ENCODE measurements at regions not wholly inside any gene's neighbourhood (a gene's known extent, or its start where the extent isn't known, plus 50 kb on each side); places are given as distances from the start of the nearest gene placed in this dataset.
A peak's percentile ranks its signal among the peaks of the same experiment; 100 is the strongest.
"Not testable (repeated sequence)": the region's sequence is repeated elsewhere in the genome, so short reads cannot be mapped to it uniquely, and the experiment has no call there.

GRCh38 chr21:27795418-27795817, 828.5 kb upstream of the ADAMTS5 start:
- no peak for DNase-seq

- no peak for DNase-seq
Observed at GRCh38 chr21:27793901-27794300, 827.0 kb upstream of the ADAMTS5 start.

- no peak for DNase-seq
Observed at GRCh38 chr21:27787046-27787445, 820.2 kb upstream of the ADAMTS5 start.

DNA sequence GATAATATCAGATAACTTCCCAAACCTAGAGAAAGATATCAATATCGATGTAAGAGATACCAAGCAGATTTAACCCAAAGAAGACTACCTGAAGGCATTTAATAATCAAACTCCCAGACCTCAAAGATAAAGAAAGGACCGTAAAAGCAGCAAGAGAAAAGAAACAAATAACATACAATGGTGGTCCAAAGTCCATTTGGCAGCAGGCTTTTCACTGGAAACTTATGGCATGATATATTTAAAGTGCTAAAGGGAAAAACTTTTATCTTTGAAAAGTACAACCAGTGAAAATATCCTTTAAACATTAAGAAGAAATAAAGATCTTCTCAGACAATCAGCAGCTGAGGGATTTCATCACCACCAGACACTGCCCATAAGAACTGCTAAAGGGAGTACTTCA, 812.7 kb upstream of the ADAMTS5 start:
- DNase-seq = no peak

- DNase-seq = peak; percentile 30
Observed at GRCh38 chr21:27776925-27777553, 810.2 kb upstream of the ADAMTS5 start.

DNA sequence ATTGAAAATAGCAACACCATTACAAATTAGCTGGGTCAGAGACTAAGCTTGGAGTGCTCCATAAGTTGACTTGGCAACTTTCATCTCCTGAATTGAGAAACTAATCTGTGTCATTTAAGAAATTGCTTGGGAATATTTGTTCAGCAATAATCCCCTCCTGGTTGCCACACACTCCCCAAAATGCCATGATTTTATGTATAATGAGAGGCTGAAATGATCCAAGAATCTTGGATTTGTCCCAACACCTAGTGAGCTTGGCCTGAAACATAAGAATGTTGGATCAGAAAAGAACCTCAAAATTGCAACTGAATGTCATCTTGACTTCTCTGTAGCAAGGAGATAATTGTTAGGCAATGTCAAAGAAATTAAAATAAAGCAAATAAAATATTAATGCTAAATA, 805.9 kb upstream of the ADAMTS5 start:
- no peak for DNase-seq

DNA sequence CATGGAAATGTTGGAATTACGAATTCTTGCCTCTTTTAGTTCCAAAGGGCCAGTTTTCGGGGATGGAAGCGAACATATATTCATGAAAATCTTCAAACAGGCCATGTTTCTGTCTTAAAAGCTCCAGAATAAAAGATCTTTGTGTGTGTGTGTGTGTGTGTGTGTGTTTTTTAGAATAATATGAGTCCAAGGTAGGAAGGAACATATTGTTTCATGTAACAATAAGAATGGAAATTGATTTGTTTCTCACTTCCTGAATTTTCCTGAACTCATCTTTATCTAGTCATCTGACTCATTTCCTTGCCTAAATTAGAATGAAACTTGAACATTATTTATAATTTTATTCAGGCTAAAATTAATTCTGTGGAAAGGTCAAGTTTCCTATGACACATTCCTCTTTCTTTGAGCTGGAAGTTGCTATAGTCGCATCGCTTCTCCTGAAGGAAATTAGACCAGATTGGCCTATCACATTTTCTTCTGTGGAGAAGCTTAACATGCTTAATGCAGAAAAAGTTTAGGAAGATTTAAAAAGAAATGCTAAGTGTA, 805.1 kb upstream of the ADAMTS5 start:
- DNase-seq = no peak

- no peak for DNase-seq
Observed at GRCh38 chr21:27769763-27770162, 802.9 kb upstream of the ADAMTS5 start.

- not testable (repeated sequence) for DNase-seq
Observed at GRCh38 chr21:27768046-27768637, 801.3 kb upstream of the ADAMTS5 start.

DNA sequence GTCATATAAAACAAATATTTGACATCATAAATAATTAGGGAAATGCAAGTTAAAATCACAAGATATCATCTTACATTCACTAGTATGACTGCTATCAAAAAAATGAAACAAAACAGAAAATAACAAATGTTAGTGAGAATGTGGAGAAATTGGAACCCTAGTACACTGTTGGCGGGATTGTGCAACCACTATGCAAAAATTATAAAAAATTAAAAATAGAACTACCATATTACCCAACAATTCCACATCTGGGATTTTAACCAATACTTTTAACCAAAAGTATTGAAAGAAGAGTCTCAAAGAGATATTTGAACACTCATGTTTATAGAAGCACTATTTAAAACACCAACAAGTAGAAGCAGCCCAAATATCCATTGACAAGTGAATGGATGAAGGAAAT, 797.2 kb upstream of the ADAMTS5 start:
- DNase-seq = no peak

DNA sequence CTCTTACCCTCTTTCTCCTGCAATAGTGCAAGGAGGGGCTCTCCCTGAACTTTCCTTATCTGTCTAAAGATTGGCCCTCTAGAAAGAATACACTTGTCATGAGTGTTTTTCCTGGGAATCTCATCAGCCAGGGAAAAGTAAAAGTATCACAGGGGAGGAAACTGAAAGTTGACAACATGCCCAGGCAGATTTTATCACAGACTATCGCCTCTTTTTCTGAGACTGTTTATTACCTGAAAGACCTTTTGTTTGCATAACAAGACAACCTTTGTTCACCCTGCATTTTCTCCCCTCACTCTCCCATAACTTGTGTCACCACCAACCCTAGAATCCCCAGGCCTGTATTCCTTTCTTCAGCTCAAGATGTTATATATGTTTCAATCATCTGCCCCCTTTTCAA, 794.7 kb upstream of the ADAMTS5 start:
- DNase-seq = no peak

- no peak for DNase-seq
Observed at GRCh38 chr21:27759820-27760219, 792.9 kb upstream of the ADAMTS5 start.

GRCh38 chr21:27759091-27759659, 792.3 kb upstream of the ADAMTS5 start:
- peak; percentile 17 for DNase-seq

DNA sequence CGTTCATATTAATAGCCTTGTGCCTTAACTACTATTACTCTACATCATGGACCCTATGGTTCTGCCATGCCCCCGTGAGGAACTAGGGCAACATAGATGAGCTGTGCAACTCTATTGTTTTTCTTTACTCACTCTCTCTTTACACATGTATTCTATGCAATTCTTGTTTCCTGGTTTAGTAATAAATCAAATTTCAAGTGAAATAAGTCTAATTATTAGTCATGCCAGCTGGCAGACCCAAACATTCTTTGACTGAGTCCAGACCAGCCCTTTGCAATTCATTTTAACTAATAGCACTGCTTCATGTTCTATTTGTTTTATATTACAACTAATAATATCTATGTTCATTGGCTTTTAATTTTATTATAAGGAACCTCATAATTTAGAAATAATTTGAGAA, 789.3 kb upstream of the ADAMTS5 start:
- DNase-seq = no peak

GRCh38 chr21:27743971-27744564, 777.2 kb upstream of the ADAMTS5 start:
- DNase-seq = no peak

GRCh38 chr21:27741736-27742135, 774.8 kb upstream of the ADAMTS5 start:
- DNase-seq = no peak

GRCh38 chr21:27740084-27740483, 773.2 kb upstream of the ADAMTS5 start:
- DNase-seq = no peak

DNA sequence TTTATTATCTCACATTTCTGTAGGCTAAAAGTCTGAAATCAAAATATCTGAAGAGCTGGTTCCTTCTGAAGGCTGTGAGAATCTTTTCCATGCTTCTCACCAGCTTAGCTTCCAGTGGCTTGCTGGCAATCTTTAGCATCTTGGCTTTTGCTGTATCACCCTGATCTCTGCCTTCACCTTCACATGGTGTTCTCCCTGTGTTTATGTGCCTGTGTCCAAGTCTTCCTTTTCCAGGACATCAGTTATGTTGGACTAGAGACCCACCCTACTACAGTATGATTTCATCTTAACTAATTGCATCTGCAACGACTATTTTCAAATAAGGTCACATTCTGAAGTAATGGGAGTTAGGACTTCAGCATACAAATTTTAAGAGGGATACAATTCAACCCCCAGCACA, 772.3 kb upstream of the ADAMTS5 start:
- DNase-seq = no peak

- no peak for DNase-seq
Observed at GRCh38 chr21:27735699-27736098, 768.8 kb upstream of the ADAMTS5 start.

DNA sequence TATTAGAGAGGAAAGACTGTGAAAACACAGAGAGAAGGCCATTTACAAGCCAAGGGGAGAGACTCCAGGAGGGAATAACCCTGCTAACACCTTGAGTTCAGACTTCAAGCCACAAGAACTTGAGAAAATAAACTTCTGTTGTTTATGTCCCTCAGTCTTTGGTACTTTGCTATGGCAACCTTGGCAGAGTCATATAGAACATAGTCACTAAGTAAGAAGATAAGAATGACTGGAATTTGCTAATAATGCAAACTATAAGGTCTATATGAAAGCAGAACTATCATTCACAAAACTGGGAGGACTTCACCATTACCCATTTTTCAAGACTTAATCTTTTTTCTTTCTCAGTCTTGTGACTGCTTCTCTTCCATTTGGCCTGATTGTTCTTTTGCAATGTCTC, 767.3 kb upstream of the ADAMTS5 start:
- no peak for DNase-seq

DNA sequence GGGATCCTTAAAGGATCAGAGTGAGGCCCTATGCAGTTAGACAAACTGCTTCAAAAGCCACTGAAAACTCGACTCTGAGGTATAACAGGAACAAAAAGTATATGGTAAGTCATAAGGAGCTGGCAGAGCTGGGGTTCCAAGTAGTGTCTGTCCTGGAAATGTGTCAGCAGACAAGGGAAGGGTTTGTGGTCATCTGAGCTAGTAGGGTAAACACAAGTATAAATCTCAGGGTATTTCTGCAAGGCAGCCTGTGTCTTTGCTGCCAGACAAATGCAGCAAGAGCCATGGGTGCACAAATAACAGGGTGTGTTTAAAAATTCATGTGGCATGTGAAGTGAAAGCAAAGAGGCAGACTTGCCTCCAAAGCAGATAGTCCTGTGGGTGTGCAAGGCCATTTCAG, 759.0 kb upstream of the ADAMTS5 start:
- DNase-seq = no peak

GRCh38 chr21:27722095-27722494, 755.2 kb upstream of the ADAMTS5 start:
- no peak for DNase-seq

- no peak for DNase-seq
Observed at GRCh38 chr21:27721675-27722074, 754.8 kb upstream of the ADAMTS5 start.

GRCh38 chr21:27719226-27719625, 752.3 kb upstream of the ADAMTS5 start:
- no peak for DNase-seq

All from RPMI8226 (cell line).